ENCODE measurements at regions not wholly inside any gene's neighbourhood (a gene's known extent, or its start where the extent isn't known, plus 50 kb on each side); places are given as distances from the start of the nearest gene placed in this dataset.

GRCh38 chr5:8247049-8247899 lies 378.3 kb downstream of the MTRR start:
- no peak for DNase-seq

DNA sequence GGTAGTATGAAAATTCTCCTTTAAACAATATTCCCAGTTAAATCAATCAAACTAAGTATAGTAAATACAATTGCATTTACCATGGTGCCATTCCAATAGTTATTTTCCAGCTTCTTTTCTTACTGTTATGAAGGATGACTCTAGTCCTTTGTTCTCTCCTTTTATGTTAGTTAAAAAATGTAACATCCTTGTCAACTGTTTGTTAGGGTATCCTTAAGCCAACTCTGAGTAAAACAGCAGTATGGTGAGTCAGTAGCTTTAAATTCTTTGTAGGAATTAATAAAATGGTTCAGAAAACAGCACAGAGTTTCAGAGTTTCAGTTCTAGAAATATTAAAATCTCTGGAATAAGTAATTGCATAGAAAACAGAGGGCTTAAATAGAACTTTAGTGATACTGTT lies 384.4 kb downstream of the MTRR start:
- DNase-seq, result no peak

GRCh38 chr5:8254674-8255073 lies 385.7 kb downstream of the MTRR start:
- no peak for DNase-seq

- DNase-seq, result no peak
Observed at GRCh38 chr5:8258801-8259200, 389.9 kb downstream of the MTRR start.

DNA sequence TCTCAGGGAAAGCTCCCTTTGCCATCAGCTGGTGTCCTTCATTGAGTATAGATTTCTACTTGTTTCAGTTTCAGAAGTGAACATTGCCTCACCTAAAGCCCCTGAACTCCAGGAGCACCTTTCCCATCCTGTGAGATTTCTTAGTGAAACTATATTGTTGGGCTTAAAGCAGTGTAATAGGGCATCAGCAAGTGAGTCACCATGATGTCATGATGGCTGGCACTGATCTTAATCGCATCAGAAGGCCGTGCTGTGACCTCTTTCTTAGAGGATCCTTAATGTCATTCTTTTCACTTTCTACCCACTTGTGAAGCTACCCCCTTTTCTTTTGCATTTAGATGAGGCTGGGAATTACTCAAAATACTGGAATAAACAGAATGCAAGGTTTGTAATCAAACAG lies 401.3 kb downstream of the MTRR start:
- no peak for DNase-seq

GRCh38 chr5:8280711-8281363 lies 411.9 kb downstream of the MTRR start:
- DNase-seq, result no peak

GRCh38 chr5:8288334-8288733 lies 419.4 kb downstream of the MTRR start:
- DNase-seq, result no peak

GRCh38 chr5:8288897-8289516 lies 420.1 kb downstream of the MTRR start:
- no peak for DNase-seq

GRCh38 chr5:8289779-8290178 lies 420.8 kb downstream of the MTRR start:
- DNase-seq, result no peak

DNA sequence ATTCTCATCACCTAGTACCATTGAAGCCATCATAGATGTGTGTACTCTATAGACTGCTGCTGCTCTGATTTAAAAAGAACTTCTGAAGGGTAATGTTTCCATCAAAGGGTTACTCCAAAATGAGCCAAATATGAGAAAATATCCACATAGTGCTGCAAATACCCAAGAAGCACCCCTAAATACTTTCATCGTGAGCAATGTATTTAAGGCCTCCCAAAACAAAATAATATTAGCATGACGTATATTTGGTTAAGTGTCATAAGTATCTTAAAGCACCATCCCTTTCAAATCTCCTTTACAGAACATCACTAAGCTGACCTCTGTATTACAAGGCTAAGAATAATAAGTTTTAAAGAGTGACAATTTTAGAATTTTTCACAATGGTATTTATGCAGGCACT lies 421.8 kb downstream of the MTRR start:
- DNase-seq, result no peak

- no peak for DNase-seq
Observed at GRCh38 chr5:8291641-8292040, 422.7 kb downstream of the MTRR start.

DNA sequence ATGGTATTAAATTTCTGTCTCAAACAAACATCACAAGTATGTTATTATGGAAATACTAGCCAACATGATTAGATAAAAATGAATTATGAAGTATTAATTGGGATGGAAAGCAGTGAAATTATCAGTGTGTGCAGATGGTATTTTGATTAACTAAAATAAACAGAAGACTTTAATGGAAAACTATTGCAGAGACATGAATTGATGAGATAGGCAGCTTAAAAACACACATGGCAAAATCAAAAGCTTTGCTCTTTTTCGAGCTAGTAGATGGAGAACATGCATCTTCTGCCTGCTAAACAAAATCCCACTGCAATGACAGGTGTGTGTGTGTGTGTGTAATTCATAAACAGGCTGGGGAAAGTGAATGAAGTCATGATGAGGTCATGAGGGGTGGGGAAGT lies 426.2 kb downstream of the MTRR start:
- DNase-seq, result no peak

GRCh38 chr5:8299716-8300115 lies 430.8 kb downstream of the MTRR start:
- DNase-seq, result no peak

DNA sequence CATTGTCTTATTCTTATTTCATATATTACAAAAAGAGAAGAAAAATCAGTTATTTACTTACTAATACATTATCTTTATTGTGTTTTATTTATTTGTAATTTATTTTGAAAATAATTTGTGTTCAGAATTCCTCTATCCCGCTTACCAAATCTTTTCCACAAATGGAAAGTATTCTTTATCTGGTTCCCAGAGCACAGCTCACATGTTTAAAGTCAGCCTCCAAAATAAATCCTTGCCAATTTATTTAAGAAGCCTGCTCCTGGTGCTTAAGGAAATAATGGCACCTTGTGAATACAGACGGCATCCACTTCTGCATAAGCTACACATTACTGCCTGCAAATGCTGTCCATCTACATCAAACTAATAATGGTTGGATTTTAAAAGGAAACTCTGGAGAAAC lies 435.4 kb downstream of the MTRR start:
- DNase-seq, result no peak

GRCh38 chr5:8306288-8306896 lies 437.4 kb downstream of the MTRR start:
- DNase-seq, result no peak

DNA sequence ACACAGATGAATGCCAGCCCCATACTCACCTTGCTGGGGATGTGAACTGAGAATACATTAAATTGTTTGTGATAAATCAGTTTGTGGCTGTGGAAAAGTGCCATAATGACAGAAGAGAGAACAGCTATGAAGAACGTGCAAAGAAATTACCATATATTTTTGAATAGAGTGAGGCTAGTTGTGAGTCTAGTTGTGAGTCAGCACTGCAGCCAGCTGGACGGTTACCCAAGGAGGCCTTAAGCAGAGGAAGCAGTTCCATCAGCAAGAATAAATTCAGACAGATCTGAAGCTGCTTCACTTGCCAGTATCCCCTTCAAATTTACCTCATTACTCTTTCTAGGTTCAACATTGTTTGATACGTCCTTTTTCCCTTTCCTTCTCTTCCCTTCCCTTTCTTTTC lies 446.0 kb downstream of the MTRR start:
- DNase-seq, result no peak

- DNase-seq, result no peak
Observed at GRCh38 chr5:8316608-8317280, 447.8 kb downstream of the MTRR start.

GRCh38 chr5:8317335-8317734 lies 448.4 kb downstream of the MTRR start:
- no peak for DNase-seq

DNA sequence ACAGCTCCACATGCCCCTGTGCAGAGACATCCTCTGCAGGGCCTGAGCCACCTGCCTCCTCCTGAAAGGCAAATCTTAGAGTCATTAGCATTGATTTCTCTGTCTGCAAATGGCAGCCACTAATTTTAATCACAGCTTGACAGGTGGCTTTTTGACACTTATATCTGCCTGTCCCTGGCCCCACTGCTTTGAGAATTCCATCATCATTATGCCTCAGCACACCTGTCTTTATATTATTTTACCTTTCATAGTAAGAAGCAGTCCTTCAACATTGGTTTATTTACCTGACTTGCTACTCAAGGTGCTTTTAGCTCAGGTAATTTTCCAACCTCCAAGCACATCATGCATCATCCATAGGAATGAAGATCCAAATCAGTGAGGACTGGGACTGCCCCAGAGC lies 451.3 kb downstream of the MTRR start:
- DNase-seq, result no peak

DNA sequence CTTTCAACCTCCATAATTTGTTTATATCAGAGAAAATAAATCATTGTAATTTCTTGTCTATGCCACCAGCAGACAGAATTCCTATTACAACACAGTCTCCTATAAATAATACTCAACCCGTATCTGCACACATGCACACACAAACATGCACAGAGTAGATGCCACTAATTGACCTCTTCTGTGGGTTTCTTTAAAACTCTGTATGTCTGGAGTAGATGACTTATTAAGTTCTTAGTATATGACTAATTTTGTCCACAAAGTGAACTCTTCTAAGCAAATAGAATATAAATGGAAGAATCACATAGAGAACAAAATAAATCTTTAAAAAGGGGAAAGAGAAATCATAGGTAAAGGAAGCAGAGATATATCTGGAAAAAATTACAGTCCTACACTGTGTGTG lies 452.3 kb downstream of the MTRR start:
- DNase-seq, result no peak

GRCh38 chr5:8322484-8322883 lies 453.5 kb downstream of the MTRR start:
- DNase-seq, result no peak

- DNase-seq, result no peak
Observed at GRCh38 chr5:8327016-8327415, 458.1 kb downstream of the MTRR start.

DNA sequence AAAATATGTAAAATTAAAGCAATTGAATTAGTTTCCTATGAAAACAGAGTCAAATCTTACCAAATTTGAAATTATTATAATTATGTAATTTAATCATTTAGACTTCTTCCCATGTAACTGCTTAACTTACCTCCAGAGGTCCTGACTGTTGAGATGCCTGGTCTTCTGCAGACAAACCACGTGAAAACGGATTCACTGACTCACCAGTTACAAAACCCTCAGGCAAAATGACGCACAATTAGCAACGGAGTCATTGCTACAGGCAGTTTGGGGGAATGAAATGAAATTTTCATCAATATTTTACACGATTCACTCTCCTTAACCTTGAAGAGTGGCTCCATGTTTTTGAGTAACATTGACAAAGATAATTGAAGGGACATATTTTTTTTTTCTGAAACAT lies 460.8 kb downstream of the MTRR start:
- DNase-seq, result no peak

Measured in activated CD4-positive, CD25-positive, alpha-beta regulatory T cell (primary cell).